IMR-90 (cell line): ENCODE measurements at regions not wholly inside any gene's neighbourhood (a gene's known extent, or its start where the extent isn't known, plus 50 kb on each side); places are given as distances from the start of the nearest gene placed in this dataset.

ENCODE experiments used
- ATAC-seq: fragments of 200-7000 bp; cut with Tn5 transposase; 2 replicates; pipeline ENCODE4 v1.9.1; 2020; ENCODE audit warnings: low read depth, mild to moderate bottlenecking, moderate library complexity
- BruUV-seq: library from RNA; stranded (reverse); fragments of 400-500 nt; replicated peaks from 2 replicates; lab custom pipeline; 2021; lab: Mats Ljungman, UMichigan
- CTCF ChIA-PET: fragments of 300-600 bp; formaldehyde crosslinking; extraction: SDS; loops from one replicate; lab custom pipeline; 2021; ENCODE audit warnings: antibody characterized with exemption; lab: Yijun Ruan, JAX
- POLR2A ChIA-PET: fragments of 300-600 bp; sonication (Branson Sonifier 250); formaldehyde crosslinking; loops from one replicate; lab custom pipeline; 2022; ENCODE audit warnings: antibody characterized with exemption; ENCODE audit not compliant: unreplicated experiment; lab: Charles Lee
- DNase-seq: peaks from one replicate; pipeline ENCODE4 v3.0.0; 2013
- H2AFZ ChIP-seq: replicated peaks from 2 replicates; pipeline ENCODE3; 2013; ENCODE audit warnings: low read length, mild to moderate bottlenecking; ENCODE audit not compliant: poor library complexity
- H2AK5ac ChIP-seq: 2 replicates; pipeline ENCODE4 v1.6.1; 2013; ENCODE audit warnings: low read depth, low read length, inconsistent platforms
- H2AK9ac ChIP-seq: replicated peaks from 2 replicates; pipeline ENCODE3; 2013; ENCODE audit warnings: mild to moderate bottlenecking, low read depth, low read length, moderate library complexity; ENCODE audit not compliant: poor library complexity
- H2BK120ac ChIP-seq: 2 replicates; pipeline ENCODE4 v1.6.1; 2013; ENCODE audit warnings: low read depth, low read length, inconsistent platforms
- H2BK15ac ChIP-seq: 3 replicates; pipeline ENCODE4 v1.6.1; 2013; ENCODE audit warnings: low read depth, low read length, inconsistent platforms
- H2BK20ac ChIP-seq: 2 replicates; pipeline ENCODE4 v1.6.1; 2013; ENCODE audit warnings: low read depth, mild to moderate bottlenecking, inconsistent platforms, low read length, moderate library complexity
- H2BK5ac ChIP-seq: 2 replicates; pipeline ENCODE4 v1.6.1; 2013; ENCODE audit warnings: mild to moderate bottlenecking, low read depth, low read length, inconsistent platforms; ENCODE audit not compliant: poor library complexity, severe bottlenecking
- H3K14ac ChIP-seq: replicated peaks from 2 replicates; pipeline ENCODE4 v1.6.1; 2013; ENCODE audit warnings: low read depth, low read length, inconsistent platforms
- H3K18ac ChIP-seq: 2 replicates; pipeline ENCODE4 v1.6.1; 2013; ENCODE audit warnings: low read depth, low read length, control low read depth
- H3K23ac ChIP-seq: 2 replicates; pipeline ENCODE4 v1.6.1; 2013; ENCODE audit warnings: low read depth, low read length, inconsistent platforms
- H3K27ac ChIP-seq: 2 replicates; pipeline ENCODE4 v1.5.1; 2013; ENCODE audit warnings: mild to moderate bottlenecking, control low read depth, low read length; ENCODE audit not compliant: insufficient read depth
- H3K27me3 ChIP-seq: 2 replicates; pipeline ENCODE4 v1.6.1; 2013; ENCODE audit warnings: low read length; ENCODE audit not compliant: control insufficient read depth, insufficient read depth
- H3K36me3 ChIP-seq: 2 replicates; pipeline ENCODE4 v1.6.1; 2013; ENCODE audit warnings: low read length, mixed read lengths; ENCODE audit not compliant: control insufficient read depth, insufficient read depth
- H3K4ac ChIP-seq: 2 replicates; pipeline ENCODE4 v1.6.1; 2013; ENCODE audit warnings: low read depth, low read length, inconsistent platforms
- H3K4me1 ChIP-seq: 2 replicates; pipeline ENCODE4 v1.6.1; 2013; ENCODE audit warnings: low read length, mixed read lengths; ENCODE audit not compliant: control insufficient read depth, insufficient read depth
- H3K4me2 ChIP-seq: 2 replicates; pipeline ENCODE4 v1.6.1; 2013; ENCODE audit warnings: low read depth, mild to moderate bottlenecking, control low read depth, low read length, moderate library complexity
- H3K4me3 ChIP-seq: 2 replicates; pipeline ENCODE4 v1.5.1; 2013; ENCODE audit warnings: low read depth, mild to moderate bottlenecking, control low read depth, low read length, moderate library complexity; ENCODE audit not compliant: insufficient read depth
- H3K56ac ChIP-seq: 2 replicates; pipeline ENCODE4 v1.6.1; 2013; ENCODE audit warnings: low read length, inconsistent platforms; ENCODE audit not compliant: insufficient read depth; ENCODE audit errors: extremely low read depth
- H3K79me1 ChIP-seq, 2 experiments: 2 replicates each; pipeline ENCODE4 v1.6.1; 2013; ENCODE audit warnings: low read length in 2 of 2, inconsistent platforms in 1 of 2, low read depth in 1 of 2
- H3K9ac ChIP-seq: 2 replicates; pipeline ENCODE4 v1.6.1; 2013; ENCODE audit warnings: low read depth, low read length, control low read depth
- H3K9me1 ChIP-seq: 2 replicates; pipeline ENCODE4 v1.6.1; 2013; ENCODE audit warnings: low read length, inconsistent platforms; ENCODE audit not compliant: insufficient read depth
- H3K9me3 ChIP-seq: 2 replicates; pipeline ENCODE4 v1.6.1; 2013; ENCODE audit warnings: low read length; ENCODE audit not compliant: control insufficient read depth, insufficient read depth
- H4K20me1 ChIP-seq: 2 replicates; pipeline ENCODE4 v1.6.1; 2013; ENCODE audit warnings: low read length, inconsistent platforms; ENCODE audit not compliant: insufficient read depth
- H4K5ac ChIP-seq: 2 replicates; pipeline ENCODE4 v1.6.1; 2013; ENCODE audit warnings: mild to moderate bottlenecking, low read depth, low read length, control low read depth
- H4K8ac ChIP-seq, 2 experiments: 2 replicates each; pipeline ENCODE4 v1.6.1; 2013; ENCODE audit warnings: low read depth in 2 of 2, low read length in 2 of 2, control low read depth in 1 of 2, inconsistent platforms in 1 of 2
- H4K91ac ChIP-seq: 2 replicates; pipeline ENCODE4 v1.6.1; 2013; ENCODE audit warnings: low read depth, low read length, inconsistent platforms; ENCODE audit not compliant: insufficient read depth
- MAFK ChIP-seq: IDR thresholded peaks from 2 replicates; pipeline ENCODE4 v1.6.1; 2012; ENCODE audit warnings: low read depth, low read length, improper control_type of control experiment
- WGBS, 2 experiments: methylation state at CpG; one replicate each; pipeline versions ENCODE4 v1.1.5 to v1.1.7; 2013; ENCODE audit warnings: missing lambda C conversion rate in 2 of 2; ENCODE audit not compliant: insufficient read length in 1 of 2; ENCODE audit errors: extremely low coverage in 2 of 2; 5-methylcytosine and 5-hydroxymethylcytosine counted together
- dilution Hi-C: fragments of 300-500 bp; cut with HindIII; formaldehyde crosslinking; loops from one replicate; pipeline ENCODE4 v1.14.3; 2018; ENCODE audit warnings: low sequenced_read_pairs; ENCODE audit not compliant: unreplicated experiment
- in situ Hi-C: fragments of 300-500 bp; cut with MboI; formaldehyde crosslinking; loops from 3 replicates; pipeline ENCODE4 v1.14.3; 2019; ENCODE audit warnings: low sequenced_read_pairs, inconsistent platforms, mixed read lengths
- intact Hi-C: fragments of 100-400 bp; cut with micrococcal nuclease; formaldehyde crosslinking; loops from 2 replicates; pipeline ENCODE4 v1.10.0; 2022

DNA sequence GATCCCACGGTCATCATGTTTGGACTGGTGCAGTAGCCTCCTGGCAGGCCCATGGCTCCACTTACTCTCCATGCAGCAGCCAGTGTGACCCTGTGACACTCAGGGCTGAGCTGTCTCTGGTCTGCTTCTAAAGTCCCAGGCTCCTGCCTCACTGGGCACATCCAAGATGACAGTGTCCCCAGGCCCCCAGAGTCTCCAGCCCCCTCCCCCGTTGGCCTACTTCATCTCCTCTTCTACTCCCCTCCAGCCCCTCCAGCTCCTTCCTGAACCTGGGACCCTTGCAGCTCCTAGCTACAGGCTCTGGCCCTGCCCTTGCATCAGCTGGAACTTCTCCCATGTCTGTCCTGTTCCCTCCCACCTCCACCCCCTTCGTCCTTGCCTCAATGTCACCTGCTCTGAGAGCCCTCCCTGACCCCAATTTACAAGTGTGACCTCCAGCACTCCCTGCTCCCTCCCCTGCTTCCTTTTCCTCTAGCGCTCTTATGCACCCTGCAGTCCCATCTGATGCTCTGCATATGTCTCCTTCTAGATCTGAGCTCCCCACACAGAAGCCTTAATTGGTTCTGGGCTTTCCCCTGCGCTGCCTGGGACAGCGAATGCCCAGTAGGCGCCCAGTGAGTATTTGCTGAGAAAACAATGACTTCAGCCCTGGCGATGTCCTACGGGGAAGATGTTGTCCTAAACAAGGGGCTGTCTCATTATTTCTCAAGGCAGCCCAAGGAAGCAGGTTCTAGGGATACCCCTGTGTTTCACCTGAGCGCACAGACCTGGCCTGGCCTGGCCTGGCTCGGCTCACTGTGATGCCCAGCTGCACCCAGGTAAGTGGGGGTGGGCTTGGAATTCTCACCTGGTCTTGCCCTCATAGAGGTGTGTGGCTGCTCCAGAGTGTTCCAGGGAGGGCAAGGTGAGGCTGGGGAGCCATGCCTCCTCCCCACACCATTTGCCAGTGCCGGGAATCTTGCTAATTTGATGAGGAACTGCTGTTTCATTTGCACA is 600.6 kb downstream of the PTPRU start:
- no peak overlapping the region for H3K23ac ChIP-seq
- 32% methylated on average over 6 of the region's 12 CpGs; no CpG with 5 or more reads in 1 of the 2 experiments for WGBS, 2 experiments
- H3K56ac ChIP-seq: no peak overlapping the region
- H2AFZ ChIP-seq: no peak overlapping the region
- H2AK9ac ChIP-seq: no peak overlapping the region
- no peak overlapping the region for H4K5ac ChIP-seq
- no peak overlapping the region for H2AK5ac ChIP-seq
- H4K20me1 ChIP-seq: no peaks in the 10 kb centered on the region
- H3K9me1 ChIP-seq: no peaks in the 10 kb centered on the region
- no peak overlapping the region for H3K4me2 ChIP-seq
- no peaks in the 10 kb centered on the region for H3K79me1 ChIP-seq
- H3K36me3 ChIP-seq: no peaks in the 10 kb centered on the region
- no peaks in the 10 kb centered on the region for H3K4me1 ChIP-seq
- no peaks in the 10 kb centered on the region for H3K9me3 ChIP-seq
- no peak overlapping the region for H3K27ac ChIP-seq
- no peak overlapping the region for H3K4me3 ChIP-seq
- no TSS peak for BruUV-seq
- no peak overlapping the region for H3K4ac ChIP-seq
- H3K14ac ChIP-seq: no peak overlapping the region
- CTCF ChIA-PET: no interaction called here
- TF ChIP-seq MAFK: no peak
- no peak overlapping the region for H4K8ac ChIP-seq
- ATAC-seq (no peak), DNase-seq (no peak)
- intact Hi-C loops: no loop called here
- H4K91ac ChIP-seq: no peak overlapping the region
- no peak overlapping the region for H3K18ac ChIP-seq
- H2BK120ac ChIP-seq: no peak overlapping the region
- H3K9ac ChIP-seq: no peak overlapping the region
- dilution Hi-C loops: no loop called here
- no peak overlapping the region for H2BK15ac ChIP-seq
- no peaks in the 10 kb centered on the region for H3K27me3 ChIP-seq
- H2BK20ac ChIP-seq: no peak overlapping the region
- no peak overlapping the region for H2BK5ac ChIP-seq
- in situ Hi-C loops: no loop called here
- POLR2A ChIA-PET: no interaction called here
